ENCODE measurements at regions not wholly inside any gene's neighbourhood (a gene's known extent, or its start where the extent isn't known, plus 50 kb on each side); places are given as distances from the start of the nearest gene placed in this dataset.

DNA sequence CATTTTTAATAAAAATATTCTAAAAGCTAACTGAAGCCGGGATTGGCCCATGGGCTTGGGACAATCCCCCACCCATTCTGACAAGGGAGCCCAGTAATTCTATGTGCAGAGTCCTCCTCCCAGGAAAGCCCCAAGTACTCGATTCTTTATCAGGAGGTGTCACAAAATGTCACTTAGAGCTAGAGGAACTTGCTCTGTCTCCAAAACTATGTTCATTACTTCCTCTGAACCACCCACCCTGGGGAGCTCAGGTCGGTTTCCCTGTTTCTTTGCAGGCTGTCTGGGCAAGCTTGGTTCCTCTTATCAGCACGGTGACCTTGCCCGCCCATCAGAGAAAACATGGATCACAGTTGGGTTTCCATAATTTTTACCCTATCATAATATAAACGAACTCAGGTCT lies 430.6 kb upstream of the ID2 start:
- TF ChIP-seq, protein P1, sequence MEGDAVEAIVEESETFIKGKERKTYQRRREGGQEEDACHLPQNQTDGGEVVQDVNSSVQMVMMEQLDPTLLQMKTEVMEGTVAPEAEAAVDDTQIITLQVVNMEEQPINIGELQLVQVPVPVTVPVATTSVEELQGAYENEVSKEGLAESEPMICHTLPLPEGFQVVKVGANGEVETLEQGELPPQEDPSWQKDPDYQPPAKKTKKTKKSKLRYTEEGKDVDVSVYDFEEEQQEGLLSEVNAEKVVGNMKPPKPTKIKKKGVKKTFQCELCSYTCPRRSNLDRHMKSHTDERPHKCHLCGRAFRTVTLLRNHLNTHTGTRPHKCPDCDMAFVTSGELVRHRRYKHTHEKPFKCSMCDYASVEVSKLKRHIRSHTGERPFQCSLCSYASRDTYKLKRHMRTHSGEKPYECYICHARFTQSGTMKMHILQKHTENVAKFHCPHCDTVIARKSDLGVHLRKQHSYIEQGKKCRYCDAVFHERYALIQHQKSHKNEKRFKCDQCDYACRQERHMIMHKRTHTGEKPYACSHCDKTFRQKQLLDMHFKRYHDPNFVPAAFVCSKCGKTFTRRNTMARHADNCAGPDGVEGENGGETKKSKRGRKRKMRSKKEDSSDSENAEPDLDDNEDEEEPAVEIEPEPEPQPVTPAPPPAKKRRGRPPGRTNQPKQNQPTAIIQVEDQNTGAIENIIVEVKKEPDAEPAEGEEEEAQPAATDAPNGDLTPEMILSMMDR (IDR thresholded peaks at IDR 0.05; ENCODE audit: low read depth, low read length, poor library complexity, severe bottlenecking), result no peak
- no peak for TF ChIP-seq EZH2phosphoT487 (IDR thresholded peaks at IDR 0.05; ENCODE audit: borderline replicate concordance, low read length)

Data from DOHH2 (cell line).